ENCODE measurements at regions not wholly inside any gene's neighbourhood (a gene's known extent, or its start where the extent isn't known, plus 50 kb on each side); places are given as distances from the start of the nearest gene placed in this dataset.
"Not testable (repeated sequence)": the region's sequence is repeated elsewhere in the genome, so short reads cannot be mapped to it uniquely, and the experiment has no call there.

DNA sequence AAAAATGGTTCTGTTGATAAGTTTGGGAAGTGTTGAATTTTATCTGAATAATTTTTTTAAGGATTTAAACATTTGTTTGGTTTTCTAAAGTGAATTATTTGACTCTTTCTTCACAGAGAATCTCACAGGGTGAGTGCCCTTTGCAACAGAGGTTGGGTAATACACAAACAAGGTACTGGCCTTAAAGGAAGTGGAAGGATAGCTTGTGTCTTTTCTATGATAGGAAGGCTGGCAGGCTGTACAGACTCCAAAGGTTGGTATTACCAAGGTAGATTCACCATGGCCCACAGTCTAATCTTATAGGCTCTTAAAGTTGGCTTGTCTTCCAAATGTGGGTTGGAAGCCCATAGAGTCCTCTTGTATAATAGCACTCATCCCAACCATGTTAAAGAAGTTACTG, 311.5 kb downstream of the SV2B start:
- no peaks in the 10 kb centered on the region for H3K9me3 ChIP-seq
- TF ChIP-seq CTCF (IDR thresholded peaks at IDR 0.05) (no peak), POLR2A (IDR thresholded peaks at IDR 0.05) (no peak)
- H3K36me3 ChIP-seq (ENCODE audit: low read depth, missing control alignments): no peaks in the 10 kb centered on the region
- no peak overlapping the region for H3K27ac ChIP-seq
- no peak overlapping the region for H3K4me3 ChIP-seq
- H3K4me1 ChIP-seq: no peaks in the 10 kb centered on the region
- intact Hi-C loops (cut with DNase I; ENCODE audit: low total_unique reads): no loop called here
- H3K27me3 ChIP-seq: no peaks in the 10 kb centered on the region
- DNase-seq: no peak

GRCh38 chr15:91412138-91412928, 312.3 kb downstream of the SV2B start:
- H3K9me3 ChIP-seq: no peaks in the 10 kb centered on the region
- no peaks in the 10 kb centered on the region for H3K36me3 ChIP-seq (ENCODE audit: low read depth, missing control alignments)
- H3K4me3 ChIP-seq: no peak overlapping the region
- H3K27ac ChIP-seq: no peak overlapping the region
- DNase-seq: no peak
- TF ChIP-seq POLR2A (IDR thresholded peaks at IDR 0.05): no peak
- TF ChIP-seq CTCF (IDR thresholded peaks at IDR 0.05): no peak
- H3K4me1 ChIP-seq: no peaks in the 10 kb centered on the region
- H3K27me3 ChIP-seq: no peaks in the 10 kb centered on the region
- intact Hi-C loops (cut with DNase I; ENCODE audit: low total_unique reads): no loop called here
- 43 to 51% methylated on average over 5 of the region's 5 CpGs for WGBS, 2 donors

- 81 to 88% methylated on average over 2 of the region's 2 CpGs for WGBS, 2 donors
- no peaks in the 10 kb centered on the region for H3K4me1 ChIP-seq
- no peak for DNase-seq
- no peaks in the 10 kb centered on the region for H3K9me3 ChIP-seq
- intact Hi-C loops (cut with DNase I; ENCODE audit: low total_unique reads): no loop called here
- TF ChIP-seq CTCF (IDR thresholded peaks at IDR 0.05) (no peak), POLR2A (IDR thresholded peaks at IDR 0.05) (no peak)
- no peak overlapping the region for H3K27ac ChIP-seq
- H3K4me3 ChIP-seq: no peak overlapping the region
- no peaks in the 10 kb centered on the region for H3K36me3 ChIP-seq (ENCODE audit: low read depth, missing control alignments)
- no peaks in the 10 kb centered on the region for H3K27me3 ChIP-seq
Measured at GRCh38 chr15:91413142-91413541, 313.1 kb downstream of the SV2B start.

GRCh38 chr15:91414124-91414523, 314.1 kb downstream of the SV2B start:
- Histone ChIP-seq H3K27me3 (no peaks in the 10 kb centered on the region), H3K36me3 (ENCODE audit: low read depth, missing control alignments) (no peaks in the 10 kb centered on the region), H3K9me3 (no peaks in the 10 kb centered on the region), H3K27ac (no peak overlapping the region), H3K4me1 (no peaks in the 10 kb centered on the region), H3K4me3 (no peak overlapping the region)
- intact Hi-C loops (cut with DNase I; ENCODE audit: low total_unique reads): no loop called here
- TF ChIP-seq CTCF (IDR thresholded peaks at IDR 0.05) (no peak), POLR2A (IDR thresholded peaks at IDR 0.05) (no peak)
- DNase-seq: no peak
- WGBS, 2 donors: 84 to 93% methylated on average over 2 of the region's 2 CpGs

GRCh38 chr15:91415258-91415657, 315.2 kb downstream of the SV2B start:
- H3K27ac ChIP-seq; H3K9me3 ChIP-seq; H3K36me3 ChIP-seq (ENCODE audit: low read depth, missing control alignments); DNase-seq; H3K27me3 ChIP-seq; H3K4me1 ChIP-seq; intact Hi-C loops (cut with DNase I; ENCODE audit: low total_unique reads); H3K4me3 ChIP-seq: not testable (repeated sequence)
- 91 to 92% methylated on average over 4 of the region's 4 CpGs for WGBS, 2 donors

Measured in testis (tissue), 2 donors.